Thyroid gland (tissue), 4 donors: ENCODE measurements at regions not wholly inside any gene's neighbourhood (a gene's known extent, or its start where the extent isn't known, plus 50 kb on each side); places are given as distances from the start of the nearest gene placed in this dataset.

Experiments used
- DNase-seq, 2 donors: peaks; one replicate each; pipeline ENCODE4 v3.0.0-alpha.2; 2019
- H3K27ac ChIP-seq, 3 donors: fragments of 200-600 bp; sonication (generic); 1 replicate in 2 of 3; 2 replicates in 1 of 3; pipeline ENCODE4 v1.5.1; 2016 to 2019; ENCODE audit warnings: mild to moderate bottlenecking in 1 of 3, moderate library complexity in 1 of 3
- H3K27me3 ChIP-seq: fragments of 200-600 bp; sonication (generic); one replicate; pipeline ENCODE4 v1.5.1; 2019
- H3K36me3 ChIP-seq, 2 donors: fragments of 200-600 bp; sonication (generic); one replicate each; pipeline ENCODE4 v1.5.1; 2016 to 2019
- H3K4me1 ChIP-seq, 2 donors: fragments of 200-600 bp; sonication (generic); one replicate each; pipeline ENCODE4 v1.5.1; 2017 to 2019
- H3K4me3 ChIP-seq, 3 donors: fragments of 200-600 bp; sonication (generic); replicated peaks in 1 of 3; 1 replicate in 2 of 3; 2 replicates in 1 of 3; pipeline ENCODE4 v1.5.1; 2016; ENCODE audit warnings: mild to moderate bottlenecking in 1 of 3
- H3K9me3 ChIP-seq: fragments of 200-600 bp; sonication (generic); one replicate; pipeline ENCODE4 v1.5.1; 2017
- CTCF ChIP-seq, 6 experiments: fragments of 200-600 bp in 3 of 6; fragments of 450-650 bp in 3 of 6; sonication (generic) in 3 of 6; IDR thresholded peaks; one replicate each; pipeline ENCODE4 v1.5.1; 2016 to 2019; ENCODE audit warnings: antibody characterized with exemption in 6 of 6, mild to moderate bottlenecking in 2 of 6, inconsistent platforms in 1 of 6, moderate library complexity in 1 of 6
- POLR2A ChIP-seq, 2 donors: fragments of 450-650 bp; IDR thresholded peaks; one replicate each; pipeline ENCODE4 v1.6.1; 2017; ENCODE audit warnings: antibody characterized with exemption in 2 of 2, mild to moderate bottlenecking in 2 of 2, moderate library complexity in 1 of 2
- WGBS, 2 donors: methylation state at CpG; one replicate each; pipeline ENCODE4 v1.1.5; 2017; 5-methylcytosine and 5-hydroxymethylcytosine counted together
- intact Hi-C: fragments of 100-400 bp; cut with DNase I; formaldehyde crosslinking; loops from one replicate; pipeline ENCODE4 v1.15.1; 2023

GRCh38 chr1:219038398-219038797 is 135.3 kb upstream of the LYPLAL1 start:
- intact Hi-C loops = no loop called here
- 87 to 90% methylated on average over 2 of the region's 2 CpGs for WGBS, 2 donors
- DNase-seq = no peak

GRCh38 chr1:219039017-219039681 is 134.5 kb upstream of the LYPLAL1 start:
- TF ChIP-seq POLR2A (IDR thresholded peaks at IDR 0.05) (no peak), CTCF (IDR thresholded peaks at IDR 0.05) (no peak)
- no peaks in the 10 kb centered on the region for H3K27me3 ChIP-seq
- H3K36me3 ChIP-seq = no peaks in the 10 kb centered on the region
- H3K27ac ChIP-seq = no peak overlapping the region
- H3K4me3 ChIP-seq = no peak overlapping the region
- 68 to 70% methylated on average over 8 of the region's 8 CpGs for WGBS, 2 donors
- no peak for DNase-seq
- intact Hi-C loops = no loop called here
- H3K4me1 ChIP-seq = no peaks in the 10 kb centered on the region
- no peaks in the 10 kb centered on the region for H3K9me3 ChIP-seq

More at GRCh38 chr1:219038398-219038797, 135.3 kb upstream of the LYPLAL1 start:
- Histone ChIP-seq H3K4me3 (no peak overlapping the region), H3K36me3 (no peaks in the 10 kb centered on the region), H3K27me3 (no peaks in the 10 kb centered on the region), H3K4me1 (no peaks in the 10 kb centered on the region), H3K27ac (no peak overlapping the region), H3K9me3 (no peaks in the 10 kb centered on the region)
- no peak for TF ChIP-seq POLR2A (IDR thresholded peaks at IDR 0.05)
- TF ChIP-seq CTCF (IDR thresholded peaks at IDR 0.05) = no peak

- WGBS, 2 donors = 84% methylated on average over 2 of the region's 2 CpGs
Measured at GRCh38 chr1:219039682-219040154, 134.0 kb upstream of the LYPLAL1 start.

GRCh38 chr1:219040291-219040690 is 133.4 kb upstream of the LYPLAL1 start:
- no peak for DNase-seq
- Histone ChIP-seq H3K36me3 (no peaks in the 10 kb centered on the region), H3K9me3 (no peaks in the 10 kb centered on the region), H3K4me3 (no peak overlapping the region), H3K27me3 (no peaks in the 10 kb centered on the region), H3K27ac (no peak overlapping the region), H3K4me1 (no peaks in the 10 kb centered on the region)
- TF ChIP-seq POLR2A (IDR thresholded peaks at IDR 0.05) (no peak), CTCF (IDR thresholded peaks at IDR 0.05) (no peak)
- 86 to 89% methylated on average over 5 of the region's 5 CpGs for WGBS, 2 donors
- intact Hi-C loops = no loop called here

More at GRCh38 chr1:219039682-219040154, 134.0 kb upstream of the LYPLAL1 start:
- no peaks in the 10 kb centered on the region for H3K27me3 ChIP-seq
- no peaks in the 10 kb centered on the region for H3K4me1 ChIP-seq
- intact Hi-C loops = no loop called here
- H3K27ac ChIP-seq = no peak overlapping the region
- no peaks in the 10 kb centered on the region for H3K9me3 ChIP-seq
- DNase-seq = no peak
- TF ChIP-seq CTCF (IDR thresholded peaks at IDR 0.05) (no peak), POLR2A (IDR thresholded peaks at IDR 0.05) (no peak)
- no peak overlapping the region for H3K4me3 ChIP-seq
- no peaks in the 10 kb centered on the region for H3K36me3 ChIP-seq

- no peaks in the 10 kb centered on the region for H3K9me3 ChIP-seq
- no peaks in the 10 kb centered on the region for H3K27me3 ChIP-seq
- intact Hi-C loops = no loop called here
Measured at GRCh38 chr1:219041141-219041540, 132.5 kb upstream of the LYPLAL1 start.

More at GRCh38 chr1:219041141-219041540, 132.5 kb upstream of the LYPLAL1 start:
- no peaks in the 10 kb centered on the region for H3K4me1 ChIP-seq
- no peak overlapping the region for H3K27ac ChIP-seq
- no peak for DNase-seq
- no peak for TF ChIP-seq CTCF (IDR thresholded peaks at IDR 0.05)
- TF ChIP-seq POLR2A (IDR thresholded peaks at IDR 0.05) = no peak
- H3K4me3 ChIP-seq = no peak overlapping the region
- H3K36me3 ChIP-seq = no peaks in the 10 kb centered on the region
